22Rv1 (cell line): ENCODE measurements at regions not wholly inside any gene's neighbourhood (a gene's known extent, or its start where the extent isn't known, plus 50 kb on each side); places are given as distances from the start of the nearest gene placed in this dataset.

ENCODE experiments used
- ZFX ChIP-seq: fragments of 450-650 bp; IDR thresholded peaks from 2 replicates; pipeline ENCODE4 v1.6.1; 2017; ENCODE audit warnings: antibody characterized with exemption, borderline replicate concordance
- TF ChIP-seq, protein P1 (sequence below): fragments of 450-650 bp; IDR thresholded peaks from 2 replicates; pipeline ENCODE4 v1.5.1; 2017; ENCODE audit warnings: mild to moderate bottlenecking

DNA sequence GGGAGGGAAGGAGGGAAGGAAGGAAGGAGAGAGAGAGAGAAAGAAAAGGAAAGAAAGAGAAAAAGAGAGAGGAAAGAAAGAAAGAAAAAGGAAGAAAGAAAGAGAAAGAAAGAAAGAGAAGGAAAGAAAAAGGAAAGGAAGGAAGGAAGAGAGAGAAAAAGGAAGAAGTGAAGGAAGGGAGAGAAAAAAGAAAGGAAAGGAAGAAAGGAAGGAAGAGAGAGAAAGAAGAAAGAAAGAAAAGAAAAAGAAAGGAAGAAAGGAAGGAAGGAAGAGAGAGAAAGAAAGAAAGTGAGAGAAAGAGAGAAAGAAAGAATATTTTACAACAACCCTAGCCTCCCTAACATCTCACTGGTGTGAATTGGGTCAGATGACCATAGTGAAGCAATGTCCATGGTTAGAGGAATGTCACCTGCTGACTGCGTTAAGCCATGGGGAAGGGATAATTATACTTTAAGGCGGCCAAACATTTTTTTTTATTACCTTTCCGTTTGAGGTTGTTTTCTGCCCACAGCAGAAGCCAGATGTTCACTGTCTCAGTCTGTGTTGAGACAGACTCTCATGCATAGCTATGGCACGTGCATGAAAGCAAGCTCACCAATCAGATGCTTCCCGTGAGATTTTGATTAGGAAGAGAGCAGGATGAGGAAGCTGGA, 76.4 kb downstream of the SNRPE start:
- TF ChIP-seq, protein P1, sequence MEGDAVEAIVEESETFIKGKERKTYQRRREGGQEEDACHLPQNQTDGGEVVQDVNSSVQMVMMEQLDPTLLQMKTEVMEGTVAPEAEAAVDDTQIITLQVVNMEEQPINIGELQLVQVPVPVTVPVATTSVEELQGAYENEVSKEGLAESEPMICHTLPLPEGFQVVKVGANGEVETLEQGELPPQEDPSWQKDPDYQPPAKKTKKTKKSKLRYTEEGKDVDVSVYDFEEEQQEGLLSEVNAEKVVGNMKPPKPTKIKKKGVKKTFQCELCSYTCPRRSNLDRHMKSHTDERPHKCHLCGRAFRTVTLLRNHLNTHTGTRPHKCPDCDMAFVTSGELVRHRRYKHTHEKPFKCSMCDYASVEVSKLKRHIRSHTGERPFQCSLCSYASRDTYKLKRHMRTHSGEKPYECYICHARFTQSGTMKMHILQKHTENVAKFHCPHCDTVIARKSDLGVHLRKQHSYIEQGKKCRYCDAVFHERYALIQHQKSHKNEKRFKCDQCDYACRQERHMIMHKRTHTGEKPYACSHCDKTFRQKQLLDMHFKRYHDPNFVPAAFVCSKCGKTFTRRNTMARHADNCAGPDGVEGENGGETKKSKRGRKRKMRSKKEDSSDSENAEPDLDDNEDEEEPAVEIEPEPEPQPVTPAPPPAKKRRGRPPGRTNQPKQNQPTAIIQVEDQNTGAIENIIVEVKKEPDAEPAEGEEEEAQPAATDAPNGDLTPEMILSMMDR: no peak
- TF ChIP-seq ZFX: no peak
